ENCODE measurements at regions not wholly inside any gene's neighbourhood (a gene's known extent, or its start where the extent isn't known, plus 50 kb on each side); places are given as distances from the start of the nearest gene placed in this dataset.

DNA sequence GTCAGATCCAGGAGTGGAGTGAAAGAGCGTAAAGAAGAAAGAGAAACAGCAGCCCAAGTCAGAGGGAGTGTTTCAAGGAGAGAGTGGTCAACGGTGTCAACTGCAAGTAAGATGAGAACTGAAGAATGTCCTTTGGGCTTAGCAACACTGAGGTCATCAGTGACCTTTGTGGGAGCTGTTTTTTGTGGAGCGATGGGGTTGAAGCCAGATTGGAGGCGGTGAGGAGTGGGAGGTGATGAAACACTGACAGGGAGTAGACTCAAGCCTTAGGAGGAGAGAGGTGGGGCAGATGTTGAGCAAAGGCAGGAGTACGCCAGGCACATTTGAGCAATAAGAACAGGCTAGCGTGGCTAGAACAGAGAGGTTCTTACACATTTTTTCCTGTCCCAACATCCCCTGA is 103.7 kb upstream of the GNAO1 start:
- no peak for DNase-seq

DNA sequence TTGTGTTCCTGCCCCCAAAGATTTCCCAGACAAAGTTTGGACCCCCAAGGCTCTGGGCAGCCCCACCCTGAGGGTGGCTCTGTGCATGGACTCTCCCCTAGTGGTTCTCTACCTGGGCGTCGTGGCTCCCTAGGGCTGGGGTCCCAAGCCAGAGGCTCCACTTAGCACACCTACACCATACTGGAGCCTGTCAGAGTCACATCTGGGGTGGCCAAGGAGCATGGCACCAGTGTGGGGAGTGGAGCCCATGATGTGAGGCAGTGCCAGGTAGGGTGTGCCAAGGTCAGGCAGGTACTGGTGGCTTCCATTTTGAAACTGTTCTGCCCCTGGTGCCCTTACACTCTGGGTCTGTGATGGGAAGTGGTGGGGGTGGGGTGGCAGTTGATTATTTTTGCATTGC is 109.9 kb upstream of the GNAO1 start:
- DNase-seq = no peak

GRCh38 chr16:56075732-56076388 is 115.4 kb upstream of the GNAO1 start:
- no peak for DNase-seq

DNA sequence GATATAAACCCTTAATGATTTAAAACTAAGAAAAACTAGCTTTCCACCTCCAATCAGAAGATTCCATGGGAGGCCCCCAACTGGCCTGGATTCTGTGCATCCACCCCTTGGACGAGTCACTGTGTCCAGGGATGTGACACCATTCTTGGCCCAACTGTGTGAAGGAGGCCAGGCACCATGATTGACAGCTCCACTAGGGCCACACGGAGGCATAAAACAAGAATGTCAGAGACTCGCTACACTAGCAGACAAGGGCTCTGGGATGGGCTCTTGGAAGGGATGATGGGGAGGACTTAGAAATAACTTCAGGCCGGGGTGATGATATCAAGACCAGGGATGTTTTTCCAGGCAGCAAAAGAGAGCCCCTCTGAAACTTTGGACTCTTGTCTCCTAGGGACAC is 117.8 kb upstream of the GNAO1 start:
- no peak for DNase-seq

- DNase-seq = no peak
These were observed 119.2 kb upstream of the GNAO1 start for GRCh38 chr16:56072096-56072495.

GRCh38 chr16:56068816-56069215 is 122.5 kb upstream of the GNAO1 start:
- no peak for DNase-seq

GRCh38 chr16:56068314-56068713 is 123.0 kb upstream of the GNAO1 start:
- DNase-seq = no peak

GRCh38 chr16:56067406-56067805 is 123.9 kb upstream of the GNAO1 start:
- no peak for DNase-seq

DNA sequence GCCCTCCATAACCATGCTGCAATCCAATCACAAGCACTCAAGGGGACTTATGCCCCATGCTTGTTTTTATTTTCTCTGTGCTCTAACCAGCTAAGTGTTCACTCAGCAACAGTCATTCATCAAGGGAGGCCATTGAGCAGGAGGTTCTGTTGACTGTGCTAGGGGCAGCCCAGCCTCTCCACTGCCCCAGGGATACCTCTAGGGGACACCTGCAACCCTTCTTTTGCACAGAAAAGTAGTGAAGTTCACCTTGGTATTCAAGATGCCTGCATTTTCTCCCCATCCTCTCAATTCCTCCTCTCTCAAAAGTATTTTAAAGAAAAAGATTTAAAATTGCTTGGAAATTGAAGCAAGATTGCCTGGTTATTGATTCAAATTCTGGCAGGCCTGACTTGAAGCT is 124.7 kb upstream of the GNAO1 start:
- DNase-seq = no peak

GRCh38 chr16:56063111-56063510 is 128.2 kb upstream of the GNAO1 start:
- no peak for DNase-seq

DNA sequence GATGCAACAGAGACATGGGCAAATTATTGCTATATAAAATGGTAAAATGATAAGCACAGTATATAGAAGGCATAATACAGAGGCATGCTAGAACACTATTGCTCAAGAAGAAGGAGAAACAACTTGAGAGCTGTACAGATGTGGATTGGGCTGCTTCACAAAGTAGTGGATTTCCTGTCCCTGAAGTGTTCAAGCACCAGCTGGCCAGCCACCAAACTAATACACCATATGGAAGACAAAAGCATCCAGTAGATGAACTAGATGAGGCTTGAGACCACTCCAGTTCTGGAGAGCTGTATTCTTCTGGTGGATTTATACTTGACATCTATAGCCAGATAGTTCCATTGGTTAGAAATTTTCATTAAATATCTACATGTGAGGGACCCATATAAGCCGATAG is 134.1 kb upstream of the GNAO1 start:
- DNase-seq = no peak

- no peak for DNase-seq
These were observed 140.4 kb upstream of the GNAO1 start for GRCh38 chr16:56050916-56051315.

DNA sequence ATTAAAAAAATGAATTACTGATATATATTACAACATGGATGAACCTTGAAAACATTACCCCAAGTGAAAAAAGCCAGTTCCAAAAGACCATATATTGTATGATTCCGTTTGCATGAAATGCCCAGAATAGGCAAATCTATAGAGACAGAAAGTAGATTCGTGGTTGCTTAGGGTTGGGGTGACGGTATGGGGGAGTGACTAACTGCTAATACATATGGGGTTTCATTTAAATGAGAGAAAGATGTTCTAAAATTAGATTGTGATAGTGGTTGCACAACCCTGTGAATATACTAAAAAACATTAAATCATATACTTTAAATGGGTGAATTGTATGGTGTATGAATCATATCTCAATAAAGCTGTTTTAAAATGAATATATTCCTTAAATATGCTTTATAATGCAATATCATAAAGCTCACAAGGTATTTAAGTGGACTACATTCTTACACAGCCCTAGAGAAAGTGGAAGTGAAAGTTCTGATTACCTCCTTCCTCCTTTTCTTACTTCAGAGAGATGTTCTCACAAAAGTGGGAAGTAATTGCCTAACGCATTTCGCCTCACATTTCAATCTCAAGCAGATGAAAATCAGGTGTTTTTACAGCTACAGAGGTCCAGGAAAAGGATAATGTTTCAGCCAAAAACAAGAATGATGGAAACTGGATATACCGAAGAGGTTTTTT is 142.7 kb upstream of the GNAO1 start:
- peak; percentile 46 for DNase-seq

DNA sequence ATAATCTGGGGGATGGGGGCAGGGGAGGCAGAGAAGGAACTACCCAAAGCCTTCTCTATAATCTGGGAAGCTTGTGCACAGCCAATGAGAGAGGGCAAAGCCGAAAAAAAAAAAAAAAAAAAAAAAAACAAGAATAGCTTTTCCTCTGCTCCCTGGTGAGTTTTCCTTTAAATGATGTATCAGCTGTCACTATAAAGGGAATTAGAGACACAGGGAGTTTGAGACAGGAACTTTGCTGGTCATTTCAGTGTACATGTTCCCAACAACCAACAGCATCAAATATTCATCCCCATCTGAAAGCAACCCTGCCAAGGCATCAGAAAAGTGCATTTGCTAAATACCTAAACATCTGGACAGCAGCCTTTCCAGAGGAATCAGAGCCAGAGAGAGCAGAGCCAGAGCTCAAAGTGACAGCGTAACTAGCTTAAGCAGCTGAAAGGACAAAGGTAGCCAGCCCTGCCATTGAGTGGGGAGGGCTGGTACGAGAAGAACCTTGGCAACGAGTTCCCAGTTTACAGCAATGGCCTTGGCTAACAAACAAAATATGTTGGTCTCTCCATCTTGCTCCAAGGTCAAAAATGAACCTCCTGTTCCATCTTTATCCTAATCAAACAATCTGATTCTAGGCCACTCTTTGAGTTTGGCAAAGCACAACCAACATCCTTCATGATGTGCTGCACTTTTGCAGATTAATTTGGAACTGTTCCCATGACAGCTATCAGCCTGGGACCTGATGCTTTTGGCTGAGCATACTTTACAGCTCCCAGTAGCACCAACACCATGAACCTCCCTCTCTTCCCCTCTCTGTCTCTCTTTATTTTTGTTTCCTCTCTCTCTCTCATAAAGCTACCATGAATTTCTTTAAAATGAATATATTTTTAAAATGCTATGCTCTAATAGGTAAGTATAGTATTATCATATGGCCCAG is 143.7 kb upstream of the GNAO1 start:
- no peak for DNase-seq

DNA sequence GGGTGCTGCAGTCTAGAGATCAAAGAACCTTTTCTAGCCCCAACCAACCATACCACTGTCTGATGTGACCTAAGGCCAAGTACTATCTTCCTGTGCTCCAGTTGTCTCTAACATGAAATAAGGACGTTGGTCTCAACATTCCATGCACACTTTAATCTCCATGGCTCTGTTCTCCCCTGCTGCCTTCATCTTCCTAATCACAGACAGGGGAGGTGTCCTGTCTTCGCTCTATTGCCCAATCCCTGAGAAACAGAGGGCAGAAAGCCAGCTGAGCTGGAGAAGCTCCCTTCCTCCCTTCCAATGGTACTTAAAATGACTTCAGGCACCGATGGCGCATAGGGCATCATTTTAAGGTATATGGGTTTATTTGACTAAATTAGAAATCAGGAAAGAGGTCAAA is 148.9 kb upstream of the GNAO1 start:
- no peak for DNase-seq

DNA sequence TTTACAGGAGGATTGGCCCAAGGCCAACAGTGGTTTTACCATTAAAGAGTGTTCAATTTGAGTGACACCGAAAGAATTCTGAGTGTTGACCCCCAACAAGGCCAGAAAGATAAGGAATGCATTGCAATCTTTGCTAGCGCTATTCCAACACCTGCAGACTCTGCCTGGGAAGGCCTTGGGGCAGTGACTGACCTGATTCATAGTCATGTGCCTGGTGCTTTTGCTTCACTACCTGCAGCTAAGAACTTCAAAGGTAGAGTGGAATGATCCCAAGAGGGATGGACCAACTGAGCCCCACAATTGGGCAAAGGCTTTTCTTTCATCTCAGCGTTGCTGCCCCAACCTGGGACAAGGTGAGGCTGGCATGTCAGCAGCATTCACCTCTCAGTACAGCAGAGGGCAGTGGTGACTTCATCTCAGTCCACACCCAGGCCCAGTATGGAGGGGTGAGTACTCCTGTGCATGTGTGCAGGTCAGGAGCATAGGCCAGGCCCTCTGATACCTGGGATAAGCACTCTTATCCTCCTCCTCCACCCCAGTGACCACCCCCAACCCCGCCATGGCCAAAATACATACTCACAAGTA is 149.6 kb upstream of the GNAO1 start:
- peak; percentile 52 for DNase-seq

GRCh38 chr16:56038564-56039098 is 152.7 kb upstream of the GNAO1 start:
- peak; percentile 2 for DNase-seq

GRCh38 chr16:56032072-56032471 is 156.9 kb upstream of the CES5A start:
- no peak for DNase-seq

DNA sequence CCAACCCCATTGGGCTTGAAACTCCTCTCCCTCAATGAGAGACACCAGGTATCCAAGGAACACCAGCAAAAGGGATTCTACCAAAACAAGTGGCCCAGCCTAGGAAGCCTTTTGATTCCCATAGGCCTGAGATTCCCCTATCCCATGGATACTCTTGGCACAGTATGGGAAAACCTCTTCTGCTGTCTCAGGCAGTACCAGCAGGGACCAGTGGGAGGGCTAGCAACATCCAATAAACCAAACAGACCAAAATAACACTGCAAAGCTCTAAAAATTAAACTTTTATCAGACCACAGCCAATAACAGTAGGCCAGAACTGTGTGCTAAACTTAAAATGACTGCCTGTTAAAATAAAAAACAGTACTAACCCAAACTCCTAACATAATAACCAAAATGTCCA is 153.9 kb upstream of the CES5A start:
- DNase-seq = no peak

DNA sequence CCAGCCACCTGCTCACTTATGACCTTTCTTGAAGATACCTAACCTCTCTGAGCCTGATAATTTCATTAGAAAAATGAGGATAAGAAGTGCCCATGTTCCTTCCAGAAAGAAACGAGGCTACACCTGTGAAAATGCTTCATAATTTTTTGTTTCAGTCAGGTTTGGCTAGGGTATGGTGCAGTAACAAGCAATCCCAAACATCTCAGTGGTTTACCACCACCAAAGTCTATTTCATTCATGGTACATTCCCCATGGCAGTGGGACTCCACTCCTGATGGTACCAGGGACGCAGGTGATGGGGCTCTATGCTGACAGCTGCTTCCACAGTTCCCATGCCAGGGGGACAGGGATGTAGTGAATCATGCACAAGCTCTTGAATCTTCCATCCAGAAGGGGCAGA is 147.6 kb upstream of the CES5A start:
- no peak for DNase-seq

DNA sequence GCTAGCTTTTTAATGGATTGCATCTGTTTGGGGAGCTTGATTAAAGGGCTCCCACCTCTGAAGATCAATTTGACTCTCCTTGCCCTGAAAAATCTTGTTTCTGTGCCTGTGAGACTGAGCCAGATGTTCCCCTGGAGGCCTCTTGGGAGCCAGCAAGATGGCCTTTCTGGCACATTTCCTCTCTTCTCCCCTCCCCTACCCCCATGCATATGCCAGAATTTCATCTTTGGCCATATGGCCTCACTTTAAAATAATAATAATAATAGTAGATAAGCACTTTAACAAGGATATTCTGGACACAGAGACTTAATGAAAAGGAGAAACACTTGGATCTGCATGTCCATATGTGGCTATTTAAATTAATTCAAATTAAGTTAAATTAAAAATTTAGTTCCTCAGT is 144.1 kb upstream of the CES5A start:
- no peak for DNase-seq

- DNase-seq = peak; percentile 75
These were observed 138.9 kb upstream of the CES5A start for GRCh38 chr16:56013962-56014552.

GRCh38 chr16:56012482-56012811 is 137.3 kb upstream of the CES5A start:
- DNase-seq = no peak
